H9 (cell line): ENCODE measurements at regions not wholly inside any gene's neighbourhood (a gene's known extent, or its start where the extent isn't known, plus 50 kb on each side); places are given as distances from the start of the nearest gene placed in this dataset.

Experiments
- DNase-seq: peaks from one replicate; pipeline ENCODE4 v3.0.0-alpha.2; 2017
- H2AFZ ChIP-seq: one replicate; pipeline ENCODE4 v1.6.1; 2013; ENCODE audit warnings: mild to moderate bottlenecking, low read length, control low read depth, moderate library complexity
- H2AK5ac ChIP-seq: 2 replicates; pipeline ENCODE4 v1.6.1; 2013; ENCODE audit warnings: low read length, control low read depth, mixed read lengths; ENCODE audit not compliant: insufficient read length
- H2BK120ac ChIP-seq: one replicate; pipeline ENCODE4 v1.6.1; 2013; ENCODE audit warnings: low read depth, mild to moderate bottlenecking, low read length, control low read depth, inconsistent platforms; ENCODE audit not compliant: poor library complexity, severe bottlenecking
- H2BK12ac ChIP-seq: 2 replicates; pipeline ENCODE4 v1.6.1; 2013; ENCODE audit warnings: low read length, control low read depth, mixed read lengths, low read depth; ENCODE audit not compliant: insufficient read length
- H2BK15ac ChIP-seq: 2 replicates; pipeline ENCODE4 v1.6.1; 2013; ENCODE audit warnings: low read depth, low read length, control low read depth
- H2BK20ac ChIP-seq: one replicate; pipeline ENCODE4 v1.6.1; 2013; ENCODE audit warnings: low read depth, mild to moderate bottlenecking, low read length, control low read depth, inconsistent platforms; ENCODE audit not compliant: poor library complexity, severe bottlenecking
- H2BK5ac ChIP-seq: 2 replicates; pipeline ENCODE4 v1.6.1; 2013; ENCODE audit warnings: low read length, control low read depth, mixed read lengths; ENCODE audit not compliant: insufficient read length
- H3K14ac ChIP-seq: 2 replicates; pipeline ENCODE4 v1.6.1; 2013; ENCODE audit warnings: low read length, control low read depth; ENCODE audit not compliant: insufficient read depth
- H3K18ac ChIP-seq: 2 replicates; pipeline ENCODE4 v1.6.1; 2013; ENCODE audit warnings: low read depth, mild to moderate bottlenecking, mixed read lengths, low read length, control low read depth; ENCODE audit not compliant: insufficient read length
- H3K23ac ChIP-seq: 2 replicates; pipeline ENCODE4 v1.6.1; 2013; ENCODE audit warnings: low read length, control low read depth, mixed read lengths, low read depth; ENCODE audit not compliant: insufficient read length
- H3K23me2 ChIP-seq: 2 replicates; pipeline ENCODE4 v1.6.1; 2013; ENCODE audit warnings: low read depth, mild to moderate bottlenecking, mixed read lengths, low read length, control low read depth; ENCODE audit not compliant: insufficient read length, poor library complexity, severe bottlenecking
- H3K27ac ChIP-seq: 2 replicates; pipeline ENCODE4 v1.5.1; 2013; ENCODE audit warnings: low read length, control low read depth, mixed read lengths, low read depth; ENCODE audit not compliant: insufficient read length
- H3K27me3 ChIP-seq: 2 replicates; pipeline ENCODE4 v1.6.1; 2013; ENCODE audit warnings: low read length, control low read depth, inconsistent platforms; ENCODE audit not compliant: insufficient read depth
- H3K4ac ChIP-seq: 2 replicates; pipeline ENCODE4 v1.6.1; 2013; ENCODE audit warnings: low read depth, mild to moderate bottlenecking, control low read depth, inconsistent platforms, low read length, moderate library complexity
- H3K4me1 ChIP-seq: 2 replicates; pipeline ENCODE4 v1.6.1; 2013; ENCODE audit warnings: low read length, control low read depth, inconsistent platforms; ENCODE audit not compliant: insufficient read depth
- H3K4me2 ChIP-seq: 2 replicates; pipeline ENCODE4 v1.6.1; 2013; ENCODE audit warnings: low read length, control low read depth, mixed read lengths; ENCODE audit not compliant: insufficient read length, insufficient read depth
- H3K56ac ChIP-seq: 2 replicates; pipeline ENCODE4 v1.6.1; 2013; ENCODE audit warnings: low read depth, mild to moderate bottlenecking, mixed read lengths, low read length, control low read depth; ENCODE audit not compliant: insufficient read length
- H3K79me1 ChIP-seq: 2 replicates; pipeline ENCODE4 v1.6.1; 2013; ENCODE audit warnings: low read depth, mild to moderate bottlenecking, moderate library complexity, low read length, control low read depth, inconsistent platforms; ENCODE audit not compliant: insufficient read depth, poor library complexity, severe bottlenecking
- H3K79me2 ChIP-seq: 2 replicates; pipeline ENCODE4 v1.6.1; 2013; ENCODE audit warnings: low read length, control low read depth, inconsistent platforms; ENCODE audit not compliant: insufficient read depth
- H3K9ac ChIP-seq: 2 replicates; pipeline ENCODE4 v1.6.1; 2013; ENCODE audit warnings: low read length, control low read depth, mixed read lengths; ENCODE audit not compliant: insufficient read length; ENCODE audit errors: extremely low read depth
- H3K9me3 ChIP-seq: one replicate; pipeline ENCODE4 v1.6.1; 2013; ENCODE audit warnings: low read depth, low read length, inconsistent platforms; ENCODE audit not compliant: control insufficient read depth
- H3T11ph ChIP-seq: one replicate; pipeline ENCODE4 v1.6.1; 2013; ENCODE audit warnings: mild to moderate bottlenecking, low read length, control low read depth, inconsistent platforms
- H4K20me1 ChIP-seq: one replicate; pipeline ENCODE4 v1.6.1; 2013; ENCODE audit not compliant: control insufficient read depth, insufficient read length, insufficient read depth
- H4K5ac ChIP-seq: 2 replicates; pipeline ENCODE4 v1.6.1; 2013; ENCODE audit warnings: low read depth, mild to moderate bottlenecking, mixed read lengths, low read length, control low read depth; ENCODE audit not compliant: insufficient read length
- H4K8ac ChIP-seq: replicated peaks from 2 replicates; pipeline ENCODE4 v1.6.1; 2013; ENCODE audit warnings: low read length, control low read depth, mixed read lengths, low read depth; ENCODE audit not compliant: insufficient read length
- H4K91ac ChIP-seq: 2 replicates; pipeline ENCODE4 v1.6.1; 2013; ENCODE audit warnings: low read depth, mild to moderate bottlenecking, moderate library complexity, mixed read lengths, low read length, control low read depth; ENCODE audit not compliant: insufficient read length
- H3K27ac Mint-ChIP-seq, 3 experiments: 2 replicates in 2 of 3; 3 replicates in 1 of 3; pipeline ENCODE4 v1.8.0; 2020 to 2021; ENCODE audit warnings: mixed read lengths in 3 of 3, mild to moderate bottlenecking in 1 of 3, moderate library complexity in 1 of 3
- H3K27me3 Mint-ChIP-seq: 2 replicates; pipeline ENCODE4 v1.8.0; 2021; ENCODE audit warnings: low read depth, mild to moderate bottlenecking, moderate library complexity, mixed read lengths
- H3K36me3 Mint-ChIP-seq, 3 experiments: 2 replicates in 2 of 3; 3 replicates in 1 of 3; pipeline ENCODE4 v1.8.0; 2020 to 2021; ENCODE audit warnings: low read depth in 3 of 3, mixed read lengths in 3 of 3; ENCODE audit not compliant: insufficient read depth in 1 of 3
- H3K4me1 Mint-ChIP-seq, 2 experiments: 2 replicates each; pipeline ENCODE4 v1.8.0; 2020; ENCODE audit warnings: mixed read lengths in 2 of 2
- H3K4me3 Mint-ChIP-seq, 2 experiments: 2 replicates in 1 of 2; 3 replicates in 1 of 2; pipeline ENCODE4 v1.8.0; 2020 to 2021; ENCODE audit warnings: mild to moderate bottlenecking in 2 of 2, mixed read lengths in 2 of 2, moderate library complexity in 1 of 2
- H3K9me3 Mint-ChIP-seq, 2 experiments: 2 replicates in 1 of 2; 3 replicates in 1 of 2; pipeline ENCODE4 v1.8.0; 2020; ENCODE audit warnings: mild to moderate bottlenecking in 2 of 2, mixed read lengths in 2 of 2, moderate library complexity in 1 of 2
- CTCF ChIP-seq: fragments of 200-600 bp; sonication (generic); conservative IDR thresholded peaks from 3 replicates; pipeline ENCODE4 v1.8.0; 2021; ENCODE audit warnings: antibody characterized with exemption, mild to moderate bottlenecking
- WGBS: extraction: QIAGEN DNeasy Blood & Tissue Kit; methylation state at CpG from one replicate; pipeline ENCODE4 v1.1.7; 2013; ENCODE audit warnings: missing lambda C conversion rate, low lambda C conversion rate, mixed read lengths; ENCODE audit not compliant: insufficient read length; ENCODE audit errors: extremely low coverage; 5-methylcytosine and 5-hydroxymethylcytosine counted together

GRCh38 chr5:71832812-71833715, 114.0 kb downstream of the CARTPT start:
- no peak overlapping the region for H3K56ac ChIP-seq
- Mint-ChIP-seq H3K27me3 (no peaks in the 10 kb centered on the region), H3K27ac (no peak overlapping the region), H3K9me3 (peaks cover 0 to 7% of the 10 kb centered on the region in 2 experiments; a peak in 3 of 5 replicates), H3K36me3 (peaks cover 0 to 5% (median 3%) of the 10 kb centered on the region in 3 experiments; a peak in 2 of 7 replicates), H3K4me3 (no peak overlapping the region), H3K4me1 (peaks cover 18% of the 10 kb centered on the region in 2 experiments)
- no peaks in the 10 kb centered on the region for H3K79me1 ChIP-seq
- H3K9me3 ChIP-seq = no peaks in the 10 kb centered on the region
- no peak overlapping the region for H4K91ac ChIP-seq
- no peak overlapping the region for H2BK12ac ChIP-seq
- no peaks in the 10 kb centered on the region for H3K23me2 ChIP-seq
- no peak overlapping the region for H2BK15ac ChIP-seq
- no peak overlapping the region for H2AK5ac ChIP-seq
- no peak overlapping the region for H3K23ac ChIP-seq
- H2AFZ ChIP-seq = no peak overlapping the region
- no peak overlapping the region for H3K27ac ChIP-seq
- no peak for TF ChIP-seq CTCF
- no peak overlapping the region for H3K9ac ChIP-seq
- H3K79me2 ChIP-seq = no peaks in the 10 kb centered on the region
- H4K8ac ChIP-seq = no peak overlapping the region
- no peak overlapping the region for H2BK20ac ChIP-seq
- no peak overlapping the region for H3K4ac ChIP-seq
- no peaks in the 10 kb centered on the region for H3K27me3 ChIP-seq
- H4K5ac ChIP-seq = no peak overlapping the region
- H4K20me1 ChIP-seq = no peaks in the 10 kb centered on the region
- H3K4me1 ChIP-seq = peaks cover 2% of the 10 kb centered on the region; the same call in 1 of the 2 replicates
- no peak overlapping the region for H3T11ph ChIP-seq
- H3K4me2 ChIP-seq = no peak overlapping the region
- H3K18ac ChIP-seq = no peak overlapping the region
- no peak for DNase-seq
- no peak overlapping the region for H3K14ac ChIP-seq
- no peak overlapping the region for H2BK5ac ChIP-seq
- no CpG with 5 or more reads among the region's 4 CpGs for WGBS
- H2BK120ac ChIP-seq = no peak overlapping the region
